Lower leg skin (tissue), 3 donors: ENCODE measurements at regions not wholly inside any gene's neighbourhood (a gene's known extent, or its start where the extent isn't known, plus 50 kb on each side); places are given as distances from the start of the nearest gene placed in this dataset.

Experiments
- CTCF ChIP-seq, 3 donors: fragments of 450-650 bp; IDR thresholded peaks; one replicate each; pipeline ENCODE4 v1.5.1; 2016; ENCODE audit warnings: antibody characterized with exemption in 3 of 3, mild to moderate bottlenecking in 3 of 3, moderate library complexity in 2 of 3
- POLR2A ChIP-seq, 2 donors: fragments of 450-650 bp; IDR thresholded peaks; one replicate each; pipeline ENCODE4 v1.6.1; 2016 to 2017; ENCODE audit warnings: antibody characterized with exemption in 2 of 2, mild to moderate bottlenecking in 1 of 2, moderate library complexity in 1 of 2

- TF ChIP-seq POLR2A (IDR thresholded peaks at IDR 0.05) = no peak
- no peak for TF ChIP-seq CTCF (IDR thresholded peaks at IDR 0.05)
These were observed 177.2 kb downstream of the SHANK2 start for GRCh38 chr11:71075116-71075720.
